ENCODE measurements at regions not wholly inside any gene's neighbourhood (a gene's known extent, or its start where the extent isn't known, plus 50 kb on each side); places are given as distances from the start of the nearest gene placed in this dataset.

- no peak for DNase-seq
Observed at GRCh38 chr2:221034026-221034701, 537.9 kb downstream of the EPHA4 start.

- DNase-seq = no peak
Observed at GRCh38 chr2:221034973-221035372, 537.1 kb downstream of the EPHA4 start.

GRCh38 chr2:221042926-221043325 is 529.2 kb downstream of the EPHA4 start:
- no peak for DNase-seq

- DNase-seq = no peak
Observed at GRCh38 chr2:221044781-221045180, 527.3 kb downstream of the EPHA4 start.

- no peak for DNase-seq
Observed at GRCh38 chr2:221050020-221050795, 521.9 kb downstream of the EPHA4 start.

GRCh38 chr2:221051162-221051561 is 520.9 kb downstream of the EPHA4 start:
- DNase-seq = no peak

- DNase-seq = no peak
Observed at GRCh38 chr2:221060376-221060775, 511.7 kb downstream of the EPHA4 start.

- DNase-seq = no peak
Observed at GRCh38 chr2:221063568-221063967, 508.5 kb downstream of the EPHA4 start.

- DNase-seq = no peak
Observed at GRCh38 chr2:221064058-221064854, 507.8 kb downstream of the EPHA4 start.

- DNase-seq = no peak
Observed at GRCh38 chr2:221064880-221065279, 507.2 kb downstream of the EPHA4 start.

- no peak for DNase-seq
Observed at GRCh38 chr2:221068123-221068522, 504.0 kb downstream of the EPHA4 start.

GRCh38 chr2:221070106-221070505 is 502.0 kb downstream of the EPHA4 start:
- no peak for DNase-seq

- no peak for DNase-seq
Observed at GRCh38 chr2:221073326-221074049, 498.6 kb downstream of the EPHA4 start.

- no peak for DNase-seq
Observed at GRCh38 chr2:221074238-221074637, 497.9 kb downstream of the EPHA4 start.

GRCh38 chr2:221075203-221075602 is 496.9 kb downstream of the EPHA4 start:
- DNase-seq = no peak

GRCh38 chr2:221077251-221077650 is 494.9 kb downstream of the EPHA4 start:
- DNase-seq = no peak

GRCh38 chr2:221077799-221078198 is 494.3 kb downstream of the EPHA4 start:
- DNase-seq = no peak

- no peak for DNase-seq
Observed at GRCh38 chr2:221085341-221085900, 486.7 kb downstream of the EPHA4 start.

- no peak for DNase-seq
Observed at GRCh38 chr2:221085936-221086335, 486.2 kb downstream of the EPHA4 start.

GRCh38 chr2:221087779-221088178 is 484.3 kb downstream of the EPHA4 start:
- no peak for DNase-seq

GRCh38 chr2:221088506-221088905 is 483.6 kb downstream of the EPHA4 start:
- DNase-seq = no peak

GRCh38 chr2:221095356-221095755 is 476.7 kb downstream of the EPHA4 start:
- no peak for DNase-seq
